ENCODE measurements at regions not wholly inside any gene's neighbourhood (a gene's known extent, or its start where the extent isn't known, plus 50 kb on each side); places are given as distances from the start of the nearest gene placed in this dataset.
"Not testable (repeated sequence)": the region's sequence is repeated elsewhere in the genome, so short reads cannot be mapped to it uniquely, and the experiment has no call there.

- DNase-seq: no peak
Observed at GRCh38 chr4:17234678-17235077, 277.2 kb downstream of the QDPR start.

- no peak for DNase-seq
Observed at GRCh38 chr4:17232566-17233253, 279.2 kb downstream of the QDPR start.

GRCh38 chr4:17231880-17232475 is 279.9 kb downstream of the QDPR start:
- not testable (repeated sequence) for DNase-seq

GRCh38 chr4:17230727-17231126 is 281.2 kb downstream of the QDPR start:
- DNase-seq: no peak

- no peak for DNase-seq
Observed at GRCh38 chr4:17220816-17221215, 291.1 kb downstream of the QDPR start.

GRCh38 chr4:17218786-17219185 is 293.1 kb downstream of the QDPR start:
- peak; percentile 45 for DNase-seq

- peak; percentile 31 for DNase-seq
Observed at GRCh38 chr4:17206829-17207801, 304.8 kb downstream of the QDPR start.

- no peak for DNase-seq
Observed at GRCh38 chr4:17204908-17205307, 306.5 kb upstream of the LDB2 start.

- no peak for DNase-seq
Observed at GRCh38 chr4:17203797-17204196, 305.4 kb upstream of the LDB2 start.

GRCh38 chr4:17197070-17197469 is 298.6 kb upstream of the LDB2 start:
- DNase-seq: no peak

GRCh38 chr4:17195461-17196275 is 297.2 kb upstream of the LDB2 start:
- no peak for DNase-seq

- DNase-seq: no peak
Observed at GRCh38 chr4:17194586-17194985, 296.1 kb upstream of the LDB2 start.

GRCh38 chr4:17189759-17190158 is 291.3 kb upstream of the LDB2 start:
- DNase-seq: no peak

GRCh38 chr4:17189401-17189720 is 290.9 kb upstream of the LDB2 start:
- DNase-seq: peak; percentile 87

- peak; percentile 82 for DNase-seq
Observed at GRCh38 chr4:17188547-17189400, 290.3 kb upstream of the LDB2 start.

- peak; percentile 54 for DNase-seq
Observed at GRCh38 chr4:17188125-17188524, 289.7 kb upstream of the LDB2 start.

GRCh38 chr4:17187003-17187402 is 288.6 kb upstream of the LDB2 start:
- DNase-seq: peak; percentile 44

- DNase-seq: no peak
Observed at GRCh38 chr4:17182888-17183287, 284.4 kb upstream of the LDB2 start.

GRCh38 chr4:17174751-17175150 is 276.3 kb upstream of the LDB2 start:
- no peak for DNase-seq

- DNase-seq: no peak
Observed at GRCh38 chr4:17173300-17173699, 274.9 kb upstream of the LDB2 start.

GRCh38 chr4:17170131-17170530 is 271.7 kb upstream of the LDB2 start:
- DNase-seq: no peak

- no peak for DNase-seq
Observed at GRCh38 chr4:17169699-17170098, 271.3 kb upstream of the LDB2 start.

Measured in hindlimb muscle (tissue), 1 donor.